Testis (tissue), 2 donors: ENCODE measurements at regions not wholly inside any gene's neighbourhood (a gene's known extent, or its start where the extent isn't known, plus 50 kb on each side); places are given as distances from the start of the nearest gene placed in this dataset.

Experiments
- CTCF ChIP-seq, 3 experiments: fragments of 450-650 bp in 2 of 3; fragments of 200-600 bp in 1 of 3; sonication (generic) in 1 of 3; IDR thresholded peaks; one replicate each; pipeline ENCODE4 v1.5.1; 2016 to 2019; ENCODE audit warnings: antibody characterized with exemption in 3 of 3, mild to moderate bottlenecking in 2 of 3, moderate library complexity in 1 of 3
- POLR2A ChIP-seq: fragments of 450-650 bp; IDR thresholded peaks from one replicate; pipeline ENCODE4 v1.6.1; 2017; ENCODE audit warnings: antibody characterized with exemption, mild to moderate bottlenecking, moderate library complexity

GRCh38 chr16:9203956-9204355, 112.5 kb downstream of the HAPSTR1 start:
- TF ChIP-seq CTCF (IDR thresholded peaks at IDR 0.05): no peak
- TF ChIP-seq POLR2A: no peak
